Transverse colon (tissue), 4 donors: ENCODE measurements at regions not wholly inside any gene's neighbourhood (a gene's known extent, or its start where the extent isn't known, plus 50 kb on each side); places are given as distances from the start of the nearest gene placed in this dataset.

Experiments used
- CTCF ChIP-seq, 5 experiments: fragments of 200-600 bp in 3 of 5; fragments of 450-650 bp in 2 of 5; sonication (generic) in 3 of 5; IDR thresholded peaks; 1 replicate in 2 of 5; 2 replicates in 3 of 5; pipeline ENCODE4 v1.5.1; 2016 to 2017; ENCODE audit warnings: antibody characterized with exemption in 5 of 5, inconsistent platforms in 3 of 5, mild to moderate bottlenecking in 2 of 5, moderate library complexity in 1 of 5
- EP300 ChIP-seq: sonication (generic); formaldehyde crosslinking; IDR thresholded peaks from one replicate; pipeline ENCODE4 v1.6.1; 2017; ENCODE audit warnings: antibody characterized with exemption, low read depth
- POLR2A ChIP-seq: fragments of 450-650 bp; IDR thresholded peaks from one replicate; pipeline ENCODE4 v1.6.1; 2016; ENCODE audit warnings: antibody characterized with exemption, mild to moderate bottlenecking, moderate library complexity
- POLR2AphosphoS5 ChIP-seq, 3 donors: sonication (generic); formaldehyde crosslinking; IDR thresholded peaks; one replicate each; pipeline ENCODE4 v1.6.1; 2016; ENCODE audit warnings: antibody characterized with exemption in 3 of 3

GRCh38 chr5:72055636-72056035 lies 51.6 kb upstream of the MAP1B start:
- no peak for TF ChIP-seq POLR2A
- no peak for TF ChIP-seq CTCF (IDR thresholded peaks at IDR 0.05)
- no peak for TF ChIP-seq POLR2AphosphoS5 (IDR thresholded peaks at IDR 0.05)
- no peak for TF ChIP-seq EP300
